GM12874 (cell line): ENCODE measurements at regions not wholly inside any gene's neighbourhood (a gene's known extent, or its start where the extent isn't known, plus 50 kb on each side); places are given as distances from the start of the nearest gene placed in this dataset.

Experiments
- TF ChIP-seq, protein P1 (sequence below): IDR thresholded peaks from 2 replicates; pipeline ENCODE4 v1.5.1; 2011; ENCODE audit warnings: low read depth, mild to moderate bottlenecking, control low read depth, low read length, moderate library complexity; ENCODE audit not compliant: insufficient read depth

DNA sequence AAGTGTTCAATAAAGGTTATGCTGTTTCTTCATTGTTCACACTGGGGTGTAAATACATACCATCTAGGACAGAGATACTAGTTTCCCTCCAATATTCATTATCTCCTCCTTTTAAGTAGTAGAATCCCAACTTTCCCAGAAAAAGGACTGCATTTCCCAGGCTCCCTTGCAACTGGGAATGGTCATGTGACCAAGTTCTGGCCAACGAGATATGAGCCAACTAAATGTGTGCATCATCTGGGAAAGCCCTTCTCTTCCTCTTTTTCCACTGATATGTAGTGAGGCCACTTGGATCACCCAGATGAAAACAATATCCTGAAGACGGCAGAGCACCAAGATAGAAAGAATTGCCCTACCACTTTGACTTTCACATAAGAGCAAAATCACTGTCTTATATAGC is 97.9 kb upstream of the PTPRT start:
- TF ChIP-seq, protein P1, sequence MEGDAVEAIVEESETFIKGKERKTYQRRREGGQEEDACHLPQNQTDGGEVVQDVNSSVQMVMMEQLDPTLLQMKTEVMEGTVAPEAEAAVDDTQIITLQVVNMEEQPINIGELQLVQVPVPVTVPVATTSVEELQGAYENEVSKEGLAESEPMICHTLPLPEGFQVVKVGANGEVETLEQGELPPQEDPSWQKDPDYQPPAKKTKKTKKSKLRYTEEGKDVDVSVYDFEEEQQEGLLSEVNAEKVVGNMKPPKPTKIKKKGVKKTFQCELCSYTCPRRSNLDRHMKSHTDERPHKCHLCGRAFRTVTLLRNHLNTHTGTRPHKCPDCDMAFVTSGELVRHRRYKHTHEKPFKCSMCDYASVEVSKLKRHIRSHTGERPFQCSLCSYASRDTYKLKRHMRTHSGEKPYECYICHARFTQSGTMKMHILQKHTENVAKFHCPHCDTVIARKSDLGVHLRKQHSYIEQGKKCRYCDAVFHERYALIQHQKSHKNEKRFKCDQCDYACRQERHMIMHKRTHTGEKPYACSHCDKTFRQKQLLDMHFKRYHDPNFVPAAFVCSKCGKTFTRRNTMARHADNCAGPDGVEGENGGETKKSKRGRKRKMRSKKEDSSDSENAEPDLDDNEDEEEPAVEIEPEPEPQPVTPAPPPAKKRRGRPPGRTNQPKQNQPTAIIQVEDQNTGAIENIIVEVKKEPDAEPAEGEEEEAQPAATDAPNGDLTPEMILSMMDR: no peak

GRCh38 chr20:43285170-43285569 is 95.5 kb upstream of the PTPRT start:
- TF ChIP-seq, protein P1: no peak

DNA sequence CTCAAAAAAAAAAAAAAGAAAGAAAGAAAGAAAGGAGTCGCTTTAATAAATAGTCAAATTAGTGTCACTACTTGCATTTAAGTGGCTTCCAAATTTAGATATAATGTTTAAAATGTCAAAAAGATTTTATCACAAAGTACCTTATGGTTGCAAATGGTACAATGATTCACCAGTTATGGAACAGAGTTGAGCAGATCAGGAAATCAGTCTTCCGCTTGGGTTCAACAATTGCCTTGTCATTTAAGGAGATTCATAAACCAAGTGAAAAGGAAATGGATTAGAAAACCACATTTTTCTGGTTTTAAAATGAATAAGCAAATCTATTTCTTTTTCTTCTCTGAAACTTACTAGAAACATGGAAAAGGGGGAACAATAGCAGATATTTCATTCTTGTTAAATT is 94.8 kb upstream of the PTPRT start:
- TF ChIP-seq, protein P1: no peak

DNA sequence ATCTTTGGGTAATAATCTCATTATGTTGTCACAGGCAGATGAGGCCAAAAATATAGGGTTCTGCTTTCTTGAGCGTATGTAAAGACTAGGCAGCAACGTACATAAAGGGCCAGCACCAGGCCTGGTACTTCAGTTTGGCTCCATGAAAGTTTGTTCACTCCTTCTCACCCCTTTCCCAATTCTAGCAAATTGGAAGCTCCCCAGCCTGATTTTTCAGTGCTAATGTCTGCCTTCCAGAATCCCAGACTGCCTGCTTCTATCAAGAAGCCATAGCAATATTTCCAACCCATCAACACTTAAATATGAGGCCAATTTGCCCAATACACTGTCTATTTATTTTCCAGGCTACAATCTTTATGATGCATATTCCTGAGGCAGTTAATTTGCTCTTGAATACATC is 93.4 kb upstream of the PTPRT start:
- TF ChIP-seq, protein P1: no peak

DNA sequence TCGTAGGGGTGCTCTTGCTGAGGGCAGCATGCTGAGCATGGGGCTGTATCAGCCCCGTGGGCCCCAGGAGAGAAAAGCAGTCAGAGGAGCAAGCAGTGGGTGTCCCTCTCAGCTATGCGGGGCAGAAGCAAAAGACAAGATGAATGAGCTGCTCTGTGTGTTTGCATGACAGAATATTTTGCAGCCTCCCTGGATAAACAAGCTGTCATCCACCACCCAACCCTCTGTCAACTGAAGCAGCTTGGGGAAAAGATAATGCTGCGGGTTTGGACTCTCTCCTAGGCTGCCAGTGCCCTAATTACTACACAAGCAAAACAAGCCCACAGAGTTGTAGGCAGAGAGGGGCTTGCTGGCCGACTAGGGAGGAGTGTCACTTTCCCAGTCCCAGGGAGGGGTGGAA is 82.3 kb upstream of the PTPRT start:
- TF ChIP-seq, protein P1: no peak

- TF ChIP-seq, protein P1: no peak
Measured at GRCh38 chr20:43265449-43265848, 75.7 kb upstream of the PTPRT start.

- TF ChIP-seq, protein P1: no peak
Measured at GRCh38 chr20:43263226-43263625, 73.5 kb upstream of the PTPRT start.

DNA sequence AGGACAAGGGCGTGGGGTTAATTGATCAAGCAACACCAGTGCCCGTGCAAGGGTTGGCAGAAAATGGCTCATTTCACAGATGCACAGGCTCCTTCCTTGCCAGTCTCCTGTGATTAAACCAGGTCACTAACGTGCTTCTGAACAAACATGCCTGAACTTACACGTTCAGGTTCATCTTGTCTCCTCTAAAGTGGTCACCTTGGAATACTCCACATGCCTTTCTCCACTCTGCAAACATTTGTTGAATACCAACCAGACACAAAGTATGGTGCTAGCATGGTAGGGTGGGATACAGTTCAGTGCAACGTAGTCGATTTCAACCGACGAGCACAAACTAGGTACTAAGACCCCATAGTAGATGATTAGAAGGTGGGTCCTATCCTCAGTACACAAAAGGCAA is 72.6 kb upstream of the PTPRT start:
- TF ChIP-seq, protein P1: no peak
